ENCODE measurements at regions not wholly inside any gene's neighbourhood (a gene's known extent, or its start where the extent isn't known, plus 50 kb on each side); places are given as distances from the start of the nearest gene placed in this dataset.
"Not testable (repeated sequence)": the region's sequence is repeated elsewhere in the genome, so short reads cannot be mapped to it uniquely, and the experiment has no call there.

DNA sequence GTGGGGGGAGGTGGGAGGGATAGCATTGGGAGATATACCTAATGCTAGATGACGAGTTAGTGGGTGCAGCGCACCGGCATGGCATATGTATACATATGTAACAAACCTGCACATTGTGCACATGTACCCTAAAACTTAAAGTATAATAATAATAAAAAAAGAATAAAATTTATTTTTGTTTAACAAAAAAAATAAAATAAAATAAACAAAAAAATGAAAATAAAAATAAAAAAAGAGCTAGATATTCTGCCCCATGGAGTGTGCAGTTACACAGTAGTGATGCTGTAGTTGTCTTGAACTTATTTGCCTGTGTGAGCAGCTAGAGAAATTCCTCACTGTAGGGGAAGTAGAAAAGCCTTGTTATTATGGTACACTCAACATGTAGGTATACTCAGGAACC lies 720.3 kb upstream of the MANEA start:
- TF ChIP-seq CTCF (IDR thresholded peaks at IDR 0.05; ENCODE audit: extremely low read depth in 1 of 2, insufficient read depth in 1 of 2, low read depth in 1 of 2, low read length in 2 of 2); POLR2A (IDR thresholded peaks at IDR 0.05; ENCODE audit: low read depth, low read length); EZH2 (IDR thresholded peaks at IDR 0.05; ENCODE audit: borderline replicate concordance, low read depth, low read length, severe bottlenecking); FOS (IDR thresholded peaks at IDR 0.05; ENCODE audit: borderline replicate concordance, insufficient read depth, low read length); JUN (IDR thresholded peaks at IDR 0.05; ENCODE audit: borderline replicate concordance, insufficient read depth, insufficient read length, low read depth); MYC (IDR thresholded peaks at IDR 0.05; ENCODE audit: low read depth, low read length); POLR2AphosphoS5 (IDR thresholded peaks at IDR 0.05; ENCODE audit: insufficient read depth, low read depth, low read length): not testable (repeated sequence)
- TF ChIP-seq, protein P1, sequence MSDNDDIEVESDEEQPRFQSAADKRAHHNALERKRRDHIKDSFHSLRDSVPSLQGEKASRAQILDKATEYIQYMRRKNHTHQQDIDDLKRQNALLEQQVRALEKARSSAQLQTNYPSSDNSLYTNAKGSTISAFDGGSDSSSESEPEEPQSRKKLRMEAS (IDR thresholded peaks at IDR 0.05; ENCODE audit: insufficient read depth, insufficient read length) = not testable (repeated sequence)
